Body of pancreas (tissue), 4 donors: ENCODE measurements at regions not wholly inside any gene's neighbourhood (a gene's known extent, or its start where the extent isn't known, plus 50 kb on each side); places are given as distances from the start of the nearest gene placed in this dataset.

Source experiments
- ATAC-seq: fragments of 150-250 bp; one replicate; pipeline ENCODE4 v1.9.1; 2016
- DNase-seq, 4 donors: peaks; one replicate each; pipeline ENCODE4 v3.0.0-alpha.2; 2019
- H3K27ac ChIP-seq, 4 donors: fragments of 200-600 bp; sonication (generic); 1 replicate in 3 of 4; 2 replicates in 1 of 4; pipeline versions ENCODE4 v1.5.1 to v1.6.1; 2016 to 2019; ENCODE audit warnings: mild to moderate bottlenecking in 1 of 4, mixed read lengths in 1 of 4, moderate library complexity in 1 of 4
- H3K27me3 ChIP-seq, 2 donors: fragments of 200-600 bp; sonication (generic); one replicate each; pipeline ENCODE4 v1.6.0; 2016; ENCODE audit warnings: mild to moderate bottlenecking in 1 of 2
- H3K36me3 ChIP-seq, 2 donors: fragments of 200-600 bp; sonication (generic); replicated peaks in 1 of 2; 2 replicates each; pipeline ENCODE4 v1.5.1; 2016; ENCODE audit warnings: low read depth in 2 of 2; ENCODE audit not compliant: insufficient read depth in 1 of 2
- H3K4me1 ChIP-seq: fragments of 200-600 bp; sonication (generic); one replicate; pipeline ENCODE4 v1.6.0; 2016
- H3K4me3 ChIP-seq, 2 donors: fragments of 200-600 bp; sonication (generic); 1 replicate in 1 of 2; 2 replicates in 1 of 2; pipeline ENCODE4 v1.5.1; 2016 to 2019
- H3K9me3 ChIP-seq, 3 donors: fragments of 200-600 bp; sonication (generic); 1 replicate in 2 of 3; 2 replicates in 1 of 3; pipeline ENCODE4 v1.5.1; 2016
- CTCF ChIP-seq, 7 experiments: fragments of 450-650 bp in 4 of 7; fragments of 200-600 bp in 3 of 7; sonication (generic) in 3 of 7; IDR thresholded peaks; one replicate each; pipeline ENCODE4 v1.5.1; 2016 to 2019; ENCODE audit warnings: antibody characterized with exemption in 7 of 7
- POLR2A ChIP-seq, 3 donors: fragments of 450-650 bp; IDR thresholded peaks; one replicate each; pipeline ENCODE4 v1.6.1; 2016; ENCODE audit warnings: antibody characterized with exemption in 3 of 3, mild to moderate bottlenecking in 2 of 3
- WGBS, 2 donors: methylation state at CpG; one replicate each; pipeline ENCODE4 v1.1.5; 2017; 5-methylcytosine and 5-hydroxymethylcytosine counted together
- intact Hi-C: fragments of 100-400 bp; cut with DNase I; formaldehyde crosslinking; loops from one replicate; pipeline ENCODE4 v1.15.1; 2023

GRCh38 chr5:5751987-5752386, 329.5 kb downstream of the ICE1 start:
- Histone ChIP-seq H3K9me3 (no peaks in the 10 kb centered on the region), H3K27me3 (no peaks in the 10 kb centered on the region), H3K4me3 (no peak overlapping the region), H3K36me3 (no peaks in the 10 kb centered on the region), H3K27ac (no peak overlapping the region), H3K4me1 (no peaks in the 10 kb centered on the region)
- no peak for DNase-seq
- intact Hi-C loops = no loop called here
- WGBS, 2 donors = 46 to 67% methylated on average over 6 to 7 of the region's 7 CpGs
- TF ChIP-seq POLR2A (IDR thresholded peaks at IDR 0.05) (no peak), CTCF (IDR thresholded peaks at IDR 0.05) (no peak)
- ATAC-seq = no peak

GRCh38 chr5:5751498-5751897, 329.0 kb downstream of the ICE1 start:
- WGBS, 2 donors = 86 to 87% methylated on average over 4 of the region's 4 CpGs
- H3K4me3 ChIP-seq = no peak overlapping the region
- DNase-seq (no peak), ATAC-seq (no peak)
- no peak overlapping the region for H3K27ac ChIP-seq
- intact Hi-C loops = no loop called here
- no peaks in the 10 kb centered on the region for H3K27me3 ChIP-seq
- TF ChIP-seq CTCF (IDR thresholded peaks at IDR 0.05) = no peak
- H3K9me3 ChIP-seq = no peaks in the 10 kb centered on the region
- H3K4me1 ChIP-seq = no peaks in the 10 kb centered on the region
- H3K36me3 ChIP-seq = no peaks in the 10 kb centered on the region

- intact Hi-C loops = no loop called here
- TF ChIP-seq CTCF (IDR thresholded peaks at IDR 0.05) (no peak), POLR2A (IDR thresholded peaks at IDR 0.05) (no peak)
- Histone ChIP-seq H3K36me3 (no peaks in the 10 kb centered on the region), H3K4me3 (no peak overlapping the region), H3K9me3 (peaks cover 0 to 8% (median 0%) of the 10 kb centered on the region in 3 donors), H3K27ac (no peak overlapping the region), H3K27me3 (no peaks in the 10 kb centered on the region), H3K4me1 (no peaks in the 10 kb centered on the region)
- ATAC-seq = no peak
- no peak for DNase-seq
Measured at GRCh38 chr5:5741418-5741817, 318.9 kb downstream of the ICE1 start.

- H3K4me1 ChIP-seq = no peaks in the 10 kb centered on the region
- H3K9me3 ChIP-seq = peaks cover 0 to 8% (median 0%) of the 10 kb centered on the region in 3 donors
- no peak overlapping the region for H3K4me3 ChIP-seq
- 74 to 77% methylated on average over 3 of the region's 3 CpGs for WGBS, 2 donors
- no peak for ATAC-seq
- no peak for DNase-seq
- no peak overlapping the region for H3K27ac ChIP-seq
- intact Hi-C loops = no loop called here
- no peaks in the 10 kb centered on the region for H3K36me3 ChIP-seq
- no peaks in the 10 kb centered on the region for H3K27me3 ChIP-seq
- TF ChIP-seq POLR2A (IDR thresholded peaks at IDR 0.05) = no peak
- TF ChIP-seq CTCF (IDR thresholded peaks at IDR 0.05) = no peak
Measured at GRCh38 chr5:5739490-5739945, 317.0 kb downstream of the ICE1 start.

GRCh38 chr5:5738797-5739489, 316.5 kb downstream of the ICE1 start:
- ATAC-seq (no peak), DNase-seq (no peak)
- intact Hi-C loops = no loop called here
- Histone ChIP-seq H3K4me1 (no peaks in the 10 kb centered on the region), H3K27me3 (no peaks in the 10 kb centered on the region), H3K27ac (no peak overlapping the region), H3K4me3 (no peak overlapping the region), H3K9me3 (peaks cover 0 to 4% (median 0%) of the 10 kb centered on the region in 3 donors), H3K36me3 (no peaks in the 10 kb centered on the region)
- 41 to 46% methylated on average over 2 of the region's 2 CpGs for WGBS, 2 donors
- TF ChIP-seq POLR2A (IDR thresholded peaks at IDR 0.05) = no peak
- no peak for TF ChIP-seq CTCF (IDR thresholded peaks at IDR 0.05)
